ENCODE measurements at regions not wholly inside any gene's neighbourhood (a gene's known extent, or its start where the extent isn't known, plus 50 kb on each side); places are given as distances from the start of the nearest gene placed in this dataset.
"Not testable (repeated sequence)": the region's sequence is repeated elsewhere in the genome, so short reads cannot be mapped to it uniquely, and the experiment has no call there.

DNA sequence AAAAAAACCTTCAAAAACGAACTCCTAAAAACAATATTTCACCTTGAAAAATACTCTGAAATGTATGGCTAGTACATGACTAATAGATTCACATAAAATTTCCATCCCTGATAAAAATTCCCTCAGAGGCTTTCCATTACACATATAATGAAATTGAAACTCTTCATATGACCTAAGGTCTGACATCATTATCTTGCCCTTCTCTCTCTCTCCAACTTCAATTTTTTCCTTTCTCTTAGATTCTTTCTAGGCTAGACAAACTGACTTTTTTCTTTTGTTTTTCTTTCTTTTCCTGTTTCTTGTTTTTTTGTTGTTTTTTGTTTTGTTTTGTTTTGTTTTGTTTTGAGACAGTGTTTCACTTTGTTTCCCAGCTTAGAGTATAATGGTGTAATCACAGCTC, 1220.5 kb downstream of the ROBO2 start:
- WGBS (ENCODE audit: insufficient coverage), result no CpG with 5 or more reads among the region's 1 CpG
- Histone ChIP-seq H3K36me3 (ENCODE audit: control insufficient read depth, insufficient read depth, low read length) (no peaks in the 10 kb centered on the region), H3K27me3 (ENCODE audit: control insufficient read depth, insufficient read depth, low read length) (no peaks in the 10 kb centered on the region), H3K4me1 (ENCODE audit: control insufficient read depth, insufficient read depth, low read length) (no peaks in the 10 kb centered on the region), H3K9me3 (ENCODE audit: control insufficient read depth, insufficient read depth, low read length) (no peaks in the 10 kb centered on the region), H3K27ac (ENCODE audit: low read depth, low read length) (no peak overlapping the region), H3K4me3 (ENCODE audit: low read depth, low read length) (no peak overlapping the region)
- DNase-seq (ENCODE audit: low read depth in 4 of 6, low spot score in 6 of 6), result no peak

DNA sequence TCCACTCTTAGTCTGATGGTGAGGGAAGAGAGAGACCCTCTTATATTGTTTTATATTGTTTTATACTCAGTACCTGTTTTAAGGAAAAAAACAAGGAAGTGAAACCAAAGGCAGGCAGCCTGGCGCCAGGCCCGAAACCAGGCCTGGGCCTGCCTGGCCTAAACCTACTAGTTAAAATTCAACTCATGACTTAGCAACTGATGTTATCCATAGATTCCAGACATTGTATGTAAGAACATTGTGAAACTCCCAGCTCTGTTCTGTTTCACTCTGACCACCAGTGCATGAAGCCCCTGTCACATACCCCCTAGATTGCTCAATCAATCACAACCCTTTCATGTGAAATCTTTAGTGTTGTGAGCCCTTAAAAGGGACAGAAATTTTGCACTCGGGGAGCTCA, 1226.7 kb downstream of the ROBO2 start:
- H3K9me3 ChIP-seq (ENCODE audit: control insufficient read depth, insufficient read depth, low read length); H3K4me3 ChIP-seq (ENCODE audit: low read depth, low read length); H3K4me1 ChIP-seq (ENCODE audit: control insufficient read depth, insufficient read depth, low read length); H3K27me3 ChIP-seq (ENCODE audit: control insufficient read depth, insufficient read depth, low read length); H3K36me3 ChIP-seq (ENCODE audit: control insufficient read depth, insufficient read depth, low read length); H3K27ac ChIP-seq (ENCODE audit: low read depth, low read length); DNase-seq (ENCODE audit: low read depth in 4 of 6, low spot score in 6 of 6): not testable (repeated sequence)
- no CpG with 5 or more reads among the region's 3 CpGs for WGBS (ENCODE audit: insufficient coverage)

DNA sequence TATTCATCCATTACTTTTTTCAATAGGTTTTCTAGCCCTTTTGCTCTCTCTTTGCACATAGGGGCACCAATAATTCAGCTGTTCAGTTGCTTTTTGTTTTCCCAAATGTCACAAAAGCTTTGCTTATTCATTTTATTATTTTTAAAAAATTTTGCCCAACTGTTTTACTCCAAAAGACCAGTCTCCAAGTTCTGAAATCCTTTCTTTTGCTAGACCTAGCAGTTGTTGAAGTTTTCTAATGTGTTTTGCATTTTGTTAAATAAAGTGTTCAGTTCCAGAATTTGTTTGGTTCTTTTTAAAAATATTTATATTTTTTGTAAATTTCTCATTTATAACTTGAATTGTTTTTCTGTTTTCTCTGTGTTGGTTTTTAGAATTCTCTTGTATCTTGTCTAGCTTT, 1227.3 kb downstream of the ROBO2 start:
- no peak for DNase-seq (ENCODE audit: low read depth in 4 of 6, low spot score in 6 of 6)
- Histone ChIP-seq H3K9me3 (ENCODE audit: control insufficient read depth, insufficient read depth, low read length) (peaks cover 4% of the 10 kb centered on the region), H3K27me3 (ENCODE audit: control insufficient read depth, insufficient read depth, low read length) (no peaks in the 10 kb centered on the region), H3K36me3 (ENCODE audit: control insufficient read depth, insufficient read depth, low read length) (no peaks in the 10 kb centered on the region), H3K4me1 (ENCODE audit: control insufficient read depth, insufficient read depth, low read length) (no peaks in the 10 kb centered on the region), H3K27ac (ENCODE audit: low read depth, low read length) (no peak overlapping the region), H3K4me3 (ENCODE audit: low read depth, low read length) (no peak overlapping the region)

DNA sequence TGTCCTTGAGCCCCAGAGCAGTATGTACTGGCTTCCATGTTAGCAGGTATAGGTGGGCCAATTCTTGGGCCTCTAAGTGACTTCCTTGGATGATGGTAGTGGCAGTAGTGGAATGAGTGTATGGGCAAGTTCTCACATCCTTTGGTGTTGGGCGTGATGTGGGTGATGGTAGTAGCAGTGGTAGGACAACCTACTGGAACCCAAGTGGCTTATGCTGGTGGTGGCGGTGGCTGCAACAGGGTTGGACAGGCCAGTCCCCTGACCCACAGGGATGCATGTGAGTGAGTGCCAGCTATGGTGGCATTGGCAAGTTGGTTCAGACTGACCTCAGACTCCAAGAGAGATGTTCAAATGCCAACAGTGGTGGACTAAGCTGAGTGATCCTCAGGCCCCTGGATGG, 1228.2 kb downstream of the ROBO2 start:
- H3K4me3 ChIP-seq (ENCODE audit: low read depth, low read length), result no peak overlapping the region
- no peak overlapping the region for H3K27ac ChIP-seq (ENCODE audit: low read depth, low read length)
- no peak for DNase-seq (ENCODE audit: low read depth in 4 of 6, low spot score in 6 of 6)
- peaks cover 4% of the 10 kb centered on the region for H3K9me3 ChIP-seq (ENCODE audit: control insufficient read depth, insufficient read depth, low read length)
- no peaks in the 10 kb centered on the region for H3K4me1 ChIP-seq (ENCODE audit: control insufficient read depth, insufficient read depth, low read length)
- WGBS (ENCODE audit: insufficient coverage), result 100% methylated on average over 2 of the region's 2 CpGs
- H3K27me3 ChIP-seq (ENCODE audit: control insufficient read depth, insufficient read depth, low read length), result no peaks in the 10 kb centered on the region
- H3K36me3 ChIP-seq (ENCODE audit: control insufficient read depth, insufficient read depth, low read length), result no peaks in the 10 kb centered on the region

DNA sequence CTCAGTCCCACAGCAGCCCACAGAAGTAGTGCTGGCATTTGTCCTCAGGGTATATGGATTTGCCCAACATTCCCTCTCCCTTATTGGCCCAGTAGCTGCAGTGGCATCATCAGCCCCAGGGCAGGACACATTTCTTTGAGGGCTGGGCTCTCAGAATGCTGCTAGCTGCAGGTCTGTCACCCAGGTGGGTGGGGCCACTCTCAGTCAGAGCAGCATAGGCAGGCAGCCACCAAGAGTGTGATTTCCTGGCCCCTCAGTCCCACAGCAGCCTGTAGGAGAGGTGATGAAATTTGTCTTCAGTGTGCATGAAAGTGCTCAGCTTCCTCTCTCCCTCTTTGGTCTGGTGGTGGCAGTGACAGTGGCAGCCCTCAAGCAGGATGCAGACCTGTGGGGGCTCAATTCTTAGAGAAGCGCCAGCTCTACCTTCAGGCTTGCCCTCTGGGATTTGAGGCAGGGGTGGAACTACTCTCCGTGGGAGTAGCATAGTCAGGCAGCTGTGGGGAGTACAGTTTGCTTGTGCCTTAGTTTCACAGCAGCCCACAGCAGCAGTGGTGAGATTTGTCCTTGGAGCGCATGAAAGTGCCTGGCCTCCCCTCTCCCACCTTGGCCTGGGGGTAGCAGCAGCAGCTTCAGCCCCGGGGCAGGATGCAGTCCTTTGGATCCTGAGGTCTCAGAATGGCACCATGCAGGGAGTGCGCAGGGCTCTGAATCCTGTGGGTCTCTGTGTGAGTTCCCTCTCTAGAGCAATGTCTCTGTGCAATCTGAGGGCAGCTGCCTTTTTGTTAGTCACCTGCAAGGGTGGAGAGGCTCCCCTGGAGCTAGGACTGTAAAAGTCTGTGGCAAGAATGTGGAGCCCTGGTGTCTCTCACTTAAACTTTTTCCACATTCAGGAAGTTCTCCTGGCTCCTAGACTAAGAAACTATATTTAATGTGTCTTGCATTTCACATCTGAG, 1229.1 kb downstream of the ROBO2 start:
- no peak for DNase-seq (ENCODE audit: low read depth in 4 of 6, low spot score in 6 of 6)
- Histone ChIP-seq H3K27ac (ENCODE audit: low read depth, low read length) (no peak overlapping the region), H3K9me3 (ENCODE audit: control insufficient read depth, insufficient read depth, low read length) (peaks cover 4% of the 10 kb centered on the region), H3K4me3 (ENCODE audit: low read depth, low read length) (no peak overlapping the region), H3K27me3 (ENCODE audit: control insufficient read depth, insufficient read depth, low read length) (no peaks in the 10 kb centered on the region), H3K36me3 (ENCODE audit: control insufficient read depth, insufficient read depth, low read length) (no peaks in the 10 kb centered on the region), H3K4me1 (ENCODE audit: control insufficient read depth, insufficient read depth, low read length) (no peaks in the 10 kb centered on the region)
- 81% methylated on average over 5 of the region's 5 CpGs for WGBS (ENCODE audit: insufficient coverage)

DNA sequence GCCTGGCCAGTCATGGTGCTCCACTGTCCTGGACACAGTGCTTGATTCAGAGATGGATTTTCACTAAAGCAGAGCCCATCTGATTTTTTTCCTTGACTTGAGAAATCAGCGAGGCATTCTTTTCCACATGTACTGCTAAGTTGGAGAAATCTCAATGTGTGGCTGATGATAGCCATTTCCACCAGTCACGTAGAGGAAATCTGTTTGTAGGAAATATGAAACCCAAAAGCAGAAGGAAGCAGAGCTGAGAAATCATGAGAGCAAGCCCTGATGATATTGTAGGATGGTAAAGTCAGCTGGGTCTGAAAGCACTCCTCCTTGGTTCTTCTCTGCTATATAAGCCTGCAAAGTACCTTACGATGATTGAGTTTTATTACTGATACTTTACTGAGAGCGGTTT, 1233.4 kb downstream of the ROBO2 start:
- WGBS (ENCODE audit: insufficient coverage), result 100% methylated on average over 2 of the region's 4 CpGs
- H3K27ac ChIP-seq (ENCODE audit: low read depth, low read length), result no peak overlapping the region
- H3K27me3 ChIP-seq (ENCODE audit: control insufficient read depth, insufficient read depth, low read length), result no peaks in the 10 kb centered on the region
- H3K4me3 ChIP-seq (ENCODE audit: low read depth, low read length), result no peak overlapping the region
- H3K36me3 ChIP-seq (ENCODE audit: control insufficient read depth, insufficient read depth, low read length), result no peaks in the 10 kb centered on the region
- no peak for DNase-seq (ENCODE audit: low read depth in 4 of 6, low spot score in 6 of 6)
- H3K9me3 ChIP-seq (ENCODE audit: control insufficient read depth, insufficient read depth, low read length), result no peaks in the 10 kb centered on the region
- H3K4me1 ChIP-seq (ENCODE audit: control insufficient read depth, insufficient read depth, low read length), result no peaks in the 10 kb centered on the region

DNA sequence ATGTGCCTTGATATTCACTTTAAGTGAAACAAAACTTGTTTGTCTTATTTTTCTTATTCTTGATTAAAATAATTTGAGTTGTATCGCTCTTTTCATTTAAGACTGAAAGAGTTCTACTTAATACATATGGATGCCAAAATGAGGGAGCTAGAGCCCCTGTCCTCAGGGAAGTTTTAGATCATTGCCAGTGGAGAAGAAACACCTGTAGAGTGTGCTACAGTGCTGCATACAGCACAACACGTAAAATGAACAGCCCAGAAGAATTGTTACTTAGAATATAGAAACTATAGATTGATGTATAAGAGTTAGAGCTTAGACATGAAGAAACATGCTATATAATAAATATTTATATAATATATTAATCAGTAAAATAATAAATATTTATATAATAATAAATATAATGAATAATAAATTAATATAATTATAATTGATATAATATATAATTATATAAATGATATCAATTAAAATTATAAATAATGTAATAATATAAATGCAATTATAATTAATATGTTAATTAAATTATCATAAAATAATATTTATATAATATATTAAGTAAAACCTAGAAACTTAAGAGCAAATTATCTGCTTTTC, 1234.7 kb downstream of the ROBO2 start:
- H3K36me3 ChIP-seq (ENCODE audit: control insufficient read depth, insufficient read depth, low read length), result no peaks in the 10 kb centered on the region
- no peak overlapping the region for H3K27ac ChIP-seq (ENCODE audit: low read depth, low read length)
- no peak overlapping the region for H3K4me3 ChIP-seq (ENCODE audit: low read depth, low read length)
- DNase-seq (ENCODE audit: low read depth in 4 of 6, low spot score in 6 of 6), result no peak
- no CpG with 5 or more reads among the region's 2 CpGs for WGBS (ENCODE audit: insufficient coverage)
- no peaks in the 10 kb centered on the region for H3K9me3 ChIP-seq (ENCODE audit: control insufficient read depth, insufficient read depth, low read length)
- no peaks in the 10 kb centered on the region for H3K4me1 ChIP-seq (ENCODE audit: control insufficient read depth, insufficient read depth, low read length)
- H3K27me3 ChIP-seq (ENCODE audit: control insufficient read depth, insufficient read depth, low read length), result no peaks in the 10 kb centered on the region

DNA sequence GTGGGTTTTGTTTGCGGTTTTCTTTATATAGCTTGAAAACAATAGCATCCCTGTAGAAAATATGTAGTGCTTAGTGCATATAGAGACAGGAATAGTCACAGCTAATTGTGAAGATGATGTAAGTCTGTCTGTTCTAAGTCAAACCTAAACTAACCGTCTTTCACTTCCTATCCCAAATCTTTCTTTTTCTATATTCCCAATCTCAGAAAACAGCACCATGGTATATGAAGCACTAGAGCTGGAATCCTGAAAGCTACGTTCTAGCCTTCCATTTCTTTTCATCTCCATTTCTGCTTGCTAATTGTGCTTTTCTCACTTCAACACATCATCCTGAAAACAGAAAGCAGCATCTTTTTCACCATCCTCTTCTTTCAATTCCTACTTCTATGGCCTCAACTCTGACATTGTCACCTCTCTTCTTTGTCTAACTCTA, 1235.5 kb downstream of the ROBO2 start:
- Histone ChIP-seq H3K27ac (ENCODE audit: low read depth, low read length) (no peak overlapping the region), H3K4me1 (ENCODE audit: control insufficient read depth, insufficient read depth, low read length) (no peaks in the 10 kb centered on the region), H3K4me3 (ENCODE audit: low read depth, low read length) (no peak overlapping the region), H3K27me3 (ENCODE audit: control insufficient read depth, insufficient read depth, low read length) (no peaks in the 10 kb centered on the region), H3K9me3 (ENCODE audit: control insufficient read depth, insufficient read depth, low read length) (no peaks in the 10 kb centered on the region), H3K36me3 (ENCODE audit: control insufficient read depth, insufficient read depth, low read length) (no peaks in the 10 kb centered on the region)
- no peak for DNase-seq (ENCODE audit: low read depth in 4 of 6, low spot score in 6 of 6)
- 80% methylated on average over 1 of the region's 3 CpGs for WGBS (ENCODE audit: insufficient coverage)

DNA sequence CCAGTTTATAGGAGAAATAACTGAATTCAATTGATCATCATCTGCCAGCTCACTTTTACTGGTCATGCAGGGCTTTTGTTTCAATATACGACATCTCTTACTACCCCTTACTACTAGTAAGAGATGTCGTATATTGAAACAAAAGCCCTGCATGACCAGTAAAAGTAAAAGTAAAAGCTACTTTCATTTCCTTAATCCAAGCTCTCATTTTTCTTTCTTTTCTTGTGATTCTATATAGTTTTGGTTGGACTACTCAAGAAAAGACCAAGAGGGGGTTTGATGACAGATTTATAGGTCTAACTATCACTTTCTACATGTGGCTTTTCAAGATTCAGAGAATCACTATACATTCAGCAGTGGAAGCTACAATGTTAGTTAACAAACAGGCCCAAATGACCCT, 1237.3 kb downstream of the ROBO2 start:
- Histone ChIP-seq H3K27ac (ENCODE audit: low read depth, low read length) (no peak overlapping the region), H3K9me3 (ENCODE audit: control insufficient read depth, insufficient read depth, low read length) (no peaks in the 10 kb centered on the region), H3K4me1 (ENCODE audit: control insufficient read depth, insufficient read depth, low read length) (no peaks in the 10 kb centered on the region), H3K36me3 (ENCODE audit: control insufficient read depth, insufficient read depth, low read length) (no peaks in the 10 kb centered on the region), H3K27me3 (ENCODE audit: control insufficient read depth, insufficient read depth, low read length) (no peaks in the 10 kb centered on the region), H3K4me3 (ENCODE audit: low read depth, low read length) (no peak overlapping the region)
- whole genome bisulfite sequencing (ENCODE audit: insufficient coverage), result no CpG with 5 or more reads among the region's 2 CpGs
- DNase-seq (ENCODE audit: low read depth in 4 of 6, low spot score in 6 of 6), result no peak

DNA sequence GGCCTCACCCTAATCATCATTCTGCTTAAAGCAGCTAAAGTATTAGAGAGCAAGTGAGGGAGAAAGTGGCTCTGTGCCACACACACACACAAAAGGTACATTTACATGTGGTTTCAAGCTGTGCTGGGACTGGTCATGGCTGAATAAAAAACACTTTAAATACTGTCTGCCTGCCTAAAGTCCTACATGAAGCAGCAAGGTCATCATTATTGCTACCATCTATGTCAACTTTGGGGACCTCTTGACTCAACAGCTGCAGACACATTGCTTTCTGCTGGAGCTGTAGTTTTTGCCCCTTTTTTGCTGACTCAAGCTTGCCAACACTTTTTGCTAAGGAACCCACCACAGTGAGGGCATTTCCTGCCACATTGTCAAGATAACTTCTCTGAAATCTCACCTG, 1237.9 kb downstream of the ROBO2 start:
- DNase-seq (ENCODE audit: low read depth in 4 of 6, low spot score in 6 of 6), result peak in 2 of 6 donors; percentile 16 to 28
- no peak overlapping the region for H3K27ac ChIP-seq (ENCODE audit: low read depth, low read length)
- no peaks in the 10 kb centered on the region for H3K27me3 ChIP-seq (ENCODE audit: control insufficient read depth, insufficient read depth, low read length)
- no peaks in the 10 kb centered on the region for H3K9me3 ChIP-seq (ENCODE audit: control insufficient read depth, insufficient read depth, low read length)
- H3K36me3 ChIP-seq (ENCODE audit: control insufficient read depth, insufficient read depth, low read length), result no peaks in the 10 kb centered on the region
- no peaks in the 10 kb centered on the region for H3K4me1 ChIP-seq (ENCODE audit: control insufficient read depth, insufficient read depth, low read length)
- no peak overlapping the region for H3K4me3 ChIP-seq (ENCODE audit: low read depth, low read length)

Data from spinal cord (tissue), 9 donors.